ENCODE measurements at regions not wholly inside any gene's neighbourhood (a gene's known extent, or its start where the extent isn't known, plus 50 kb on each side); places are given as distances from the start of the nearest gene placed in this dataset.

GRCh38 chr6:145115638-145116037 is 619.7 kb downstream of the EPM2A start:
- no peaks in the 10 kb centered on the region for H3K4me1 ChIP-seq (ENCODE audit: insufficient read depth, low read length)
- H2AFZ ChIP-seq (ENCODE audit: low read length), result no peak overlapping the region
- H4K20me1 ChIP-seq (ENCODE audit: insufficient read depth, low read length), result no peaks in the 10 kb centered on the region
- intact Hi-C loops (cut with micrococcal nuclease; ENCODE audit: unreplicated experiment) (no loop called here), in situ Hi-C loops (cut with HindIII; ENCODE audit: extremely low pct_ligation_motif_present, low pct_unique_long_range_greater_than_20kb) (no loop called here)
- no peak for DNase-seq (ENCODE audit: low spot score)
- H3K4me3 ChIP-seq (replicated peaks in 1 of 3; ENCODE audit: insufficient read depth in 1 of 3, low read depth in 2 of 3, low read length in 3 of 3), result no peak overlapping the region
- ChIA-PET CTCF (ENCODE audit: low intra/inter-chr PET ratio, low total read pairs) (no interaction called here), POLR2A (no interaction called here)
- no TSS peak for BruUV-seq (replicated peaks)
- H3K9ac ChIP-seq (ENCODE audit: insufficient read depth, low read depth, low read length), result no peak overlapping the region
- no peaks in the 10 kb centered on the region for H3K36me3 ChIP-seq (replicated peaks in 1 of 2; ENCODE audit: control insufficient read depth in 1 of 2, insufficient read depth in 2 of 2, low read length in 2 of 2)
- H3K4me2 ChIP-seq (ENCODE audit: low read depth, low read length), result no peak overlapping the region
- no peak overlapping the region for H3K27ac ChIP-seq (ENCODE audit: extremely low read length, insufficient read depth, low read length)
- no peak for TF ChIP-seq ZBTB25 (CRISPR knock-in tag; IDR thresholded peaks at IDR 0.05)
- no peak for TF ChIP-seq ZNF281 (CRISPR knock-in tag; IDR thresholded peaks at IDR 0.05; ENCODE audit: borderline replicate concordance)
- no peak for TF ChIP-seq MYNN (CRISPR knock-in tag; IDR thresholded peaks at IDR 0.05; ENCODE audit: low read depth)
- TF ChIP-seq ZMYM3 (CRISPR knock-in tag; IDR thresholded peaks at IDR 0.05), result no peak
- TF ChIP-seq NR2F1 (CRISPR knock-in tag; IDR thresholded peaks at IDR 0.05), result no peak
- TF ChIP-seq SSRP1 (CRISPR knock-in tag; IDR thresholded peaks at IDR 0.05), result no peak
- TF ChIP-seq ZSCAN30 (CRISPR knock-in tag; IDR thresholded peaks at IDR 0.05), result no peak
- no peaks in the 10 kb centered on the region for H3K27me3 ChIP-seq (ENCODE audit: control insufficient read depth in 1 of 2, insufficient read depth in 2 of 2, low read length in 2 of 2)
- FAIRE-seq, result no peak
- no peak for ATAC-seq
- no peaks in the 10 kb centered on the region for H3K79me2 ChIP-seq (ENCODE audit: insufficient read depth, low read length)
- no peaks in the 10 kb centered on the region for H3K9me3 ChIP-seq (ENCODE audit: low read length)

Data from HepG2 (cell line).